NCI-H2107 treated with DMSO at 0.1 percent for 48 hours (cell line): ENCODE measurements at regions not wholly inside any gene's neighbourhood (a gene's known extent, or its start where the extent isn't known, plus 50 kb on each side); places are given as distances from the start of the nearest gene placed in this dataset.

Source experiments
- DNase-seq: peaks from one replicate; lab custom pipeline; 2025; ENCODE audit not compliant: unreplicated experiment; lab: John Stamatoyannopoulos, UW

- DNase-seq = no peak
Measured at GRCh38 chr10:52853704-52854103, 81.1 kb upstream of the MBL2 start.

DNA sequence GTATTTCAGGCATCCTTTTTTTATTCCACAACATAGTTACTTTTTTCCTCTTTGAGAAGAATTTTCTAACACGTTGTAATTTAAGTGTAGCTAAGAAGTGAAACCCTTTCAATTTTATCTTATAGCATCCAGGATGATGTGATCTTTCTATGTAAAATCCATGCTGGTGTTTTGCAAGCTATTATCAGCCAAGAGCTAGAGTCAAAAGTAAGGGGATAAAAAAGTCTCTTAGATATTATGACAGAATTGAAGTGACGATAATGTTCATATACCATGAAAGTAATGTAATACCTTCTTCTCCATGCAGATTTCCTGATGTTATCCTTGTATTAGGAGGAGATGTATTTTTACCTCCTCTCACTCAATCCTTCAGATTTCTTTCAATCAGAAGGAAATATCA is 64.2 kb upstream of the MBL2 start:
- no peak for DNase-seq
